H9 (cell line): ENCODE measurements at regions not wholly inside any gene's neighbourhood (a gene's known extent, or its start where the extent isn't known, plus 50 kb on each side); places are given as distances from the start of the nearest gene placed in this dataset.

Experiments used
- DNase-seq: peaks from one replicate; pipeline ENCODE4 v3.0.0-alpha.2; 2017
- H2AFZ ChIP-seq: one replicate; pipeline ENCODE4 v1.6.1; 2013; ENCODE audit warnings: mild to moderate bottlenecking, low read length, control low read depth, moderate library complexity
- H2AK5ac ChIP-seq: 2 replicates; pipeline ENCODE4 v1.6.1; 2013; ENCODE audit warnings: low read length, control low read depth, mixed read lengths; ENCODE audit not compliant: insufficient read length
- H2BK120ac ChIP-seq: one replicate; pipeline ENCODE4 v1.6.1; 2013; ENCODE audit warnings: low read depth, mild to moderate bottlenecking, low read length, control low read depth, inconsistent platforms; ENCODE audit not compliant: poor library complexity, severe bottlenecking
- H2BK12ac ChIP-seq: 2 replicates; pipeline ENCODE4 v1.6.1; 2013; ENCODE audit warnings: low read length, control low read depth, mixed read lengths, low read depth; ENCODE audit not compliant: insufficient read length
- H2BK15ac ChIP-seq: 2 replicates; pipeline ENCODE4 v1.6.1; 2013; ENCODE audit warnings: low read depth, low read length, control low read depth
- H2BK20ac ChIP-seq: one replicate; pipeline ENCODE4 v1.6.1; 2013; ENCODE audit warnings: low read depth, mild to moderate bottlenecking, low read length, control low read depth, inconsistent platforms; ENCODE audit not compliant: poor library complexity, severe bottlenecking
- H2BK5ac ChIP-seq: 2 replicates; pipeline ENCODE4 v1.6.1; 2013; ENCODE audit warnings: low read length, control low read depth, mixed read lengths; ENCODE audit not compliant: insufficient read length
- H3K14ac ChIP-seq: 2 replicates; pipeline ENCODE4 v1.6.1; 2013; ENCODE audit warnings: low read length, control low read depth; ENCODE audit not compliant: insufficient read depth
- H3K18ac ChIP-seq: 2 replicates; pipeline ENCODE4 v1.6.1; 2013; ENCODE audit warnings: low read depth, mild to moderate bottlenecking, mixed read lengths, low read length, control low read depth; ENCODE audit not compliant: insufficient read length
- H3K23ac ChIP-seq: 2 replicates; pipeline ENCODE4 v1.6.1; 2013; ENCODE audit warnings: low read length, control low read depth, mixed read lengths, low read depth; ENCODE audit not compliant: insufficient read length
- H3K23me2 ChIP-seq: 2 replicates; pipeline ENCODE4 v1.6.1; 2013; ENCODE audit warnings: low read depth, mild to moderate bottlenecking, mixed read lengths, low read length, control low read depth; ENCODE audit not compliant: insufficient read length, poor library complexity, severe bottlenecking
- H3K27ac ChIP-seq: 2 replicates; pipeline ENCODE4 v1.5.1; 2013; ENCODE audit warnings: low read length, control low read depth, mixed read lengths, low read depth; ENCODE audit not compliant: insufficient read length
- H3K27me3 ChIP-seq: 2 replicates; pipeline ENCODE4 v1.6.1; 2013; ENCODE audit warnings: low read length, control low read depth, inconsistent platforms; ENCODE audit not compliant: insufficient read depth
- H3K4ac ChIP-seq: 2 replicates; pipeline ENCODE4 v1.6.1; 2013; ENCODE audit warnings: low read depth, mild to moderate bottlenecking, control low read depth, inconsistent platforms, low read length, moderate library complexity
- H3K4me1 ChIP-seq: 2 replicates; pipeline ENCODE4 v1.6.1; 2013; ENCODE audit warnings: low read length, control low read depth, inconsistent platforms; ENCODE audit not compliant: insufficient read depth
- H3K4me2 ChIP-seq: 2 replicates; pipeline ENCODE4 v1.6.1; 2013; ENCODE audit warnings: low read length, control low read depth, mixed read lengths; ENCODE audit not compliant: insufficient read length, insufficient read depth
- H3K56ac ChIP-seq: 2 replicates; pipeline ENCODE4 v1.6.1; 2013; ENCODE audit warnings: low read depth, mild to moderate bottlenecking, mixed read lengths, low read length, control low read depth; ENCODE audit not compliant: insufficient read length
- H3K79me1 ChIP-seq: 2 replicates; pipeline ENCODE4 v1.6.1; 2013; ENCODE audit warnings: low read depth, mild to moderate bottlenecking, moderate library complexity, low read length, control low read depth, inconsistent platforms; ENCODE audit not compliant: insufficient read depth, poor library complexity, severe bottlenecking
- H3K79me2 ChIP-seq: 2 replicates; pipeline ENCODE4 v1.6.1; 2013; ENCODE audit warnings: low read length, control low read depth, inconsistent platforms; ENCODE audit not compliant: insufficient read depth
- H3K9ac ChIP-seq: 2 replicates; pipeline ENCODE4 v1.6.1; 2013; ENCODE audit warnings: low read length, control low read depth, mixed read lengths; ENCODE audit not compliant: insufficient read length; ENCODE audit errors: extremely low read depth
- H3K9me3 ChIP-seq: one replicate; pipeline ENCODE4 v1.6.1; 2013; ENCODE audit warnings: low read depth, low read length, inconsistent platforms; ENCODE audit not compliant: control insufficient read depth
- H3T11ph ChIP-seq: one replicate; pipeline ENCODE4 v1.6.1; 2013; ENCODE audit warnings: mild to moderate bottlenecking, low read length, control low read depth, inconsistent platforms
- H4K20me1 ChIP-seq: one replicate; pipeline ENCODE4 v1.6.1; 2013; ENCODE audit not compliant: control insufficient read depth, insufficient read length, insufficient read depth
- H4K5ac ChIP-seq: 2 replicates; pipeline ENCODE4 v1.6.1; 2013; ENCODE audit warnings: low read depth, mild to moderate bottlenecking, mixed read lengths, low read length, control low read depth; ENCODE audit not compliant: insufficient read length
- H4K8ac ChIP-seq: replicated peaks from 2 replicates; pipeline ENCODE4 v1.6.1; 2013; ENCODE audit warnings: low read length, control low read depth, mixed read lengths, low read depth; ENCODE audit not compliant: insufficient read length
- H4K91ac ChIP-seq: 2 replicates; pipeline ENCODE4 v1.6.1; 2013; ENCODE audit warnings: low read depth, mild to moderate bottlenecking, moderate library complexity, mixed read lengths, low read length, control low read depth; ENCODE audit not compliant: insufficient read length
- H3K27ac Mint-ChIP-seq, 3 experiments: 2 replicates in 2 of 3; 3 replicates in 1 of 3; pipeline ENCODE4 v1.8.0; 2020 to 2021; ENCODE audit warnings: mixed read lengths in 3 of 3, mild to moderate bottlenecking in 1 of 3, moderate library complexity in 1 of 3
- H3K27me3 Mint-ChIP-seq: 2 replicates; pipeline ENCODE4 v1.8.0; 2021; ENCODE audit warnings: low read depth, mild to moderate bottlenecking, moderate library complexity, mixed read lengths
- H3K36me3 Mint-ChIP-seq, 3 experiments: 2 replicates in 2 of 3; 3 replicates in 1 of 3; pipeline ENCODE4 v1.8.0; 2020 to 2021; ENCODE audit warnings: low read depth in 3 of 3, mixed read lengths in 3 of 3; ENCODE audit not compliant: insufficient read depth in 1 of 3
- H3K4me1 Mint-ChIP-seq, 2 experiments: 2 replicates each; pipeline ENCODE4 v1.8.0; 2020; ENCODE audit warnings: mixed read lengths in 2 of 2
- H3K4me3 Mint-ChIP-seq, 2 experiments: 2 replicates in 1 of 2; 3 replicates in 1 of 2; pipeline ENCODE4 v1.8.0; 2020 to 2021; ENCODE audit warnings: mild to moderate bottlenecking in 2 of 2, mixed read lengths in 2 of 2, moderate library complexity in 1 of 2
- H3K9me3 Mint-ChIP-seq, 2 experiments: 2 replicates in 1 of 2; 3 replicates in 1 of 2; pipeline ENCODE4 v1.8.0; 2020; ENCODE audit warnings: mild to moderate bottlenecking in 2 of 2, mixed read lengths in 2 of 2, moderate library complexity in 1 of 2
- WGBS: extraction: QIAGEN DNeasy Blood & Tissue Kit; methylation state at CpG from one replicate; pipeline ENCODE4 v1.1.7; 2013; ENCODE audit warnings: missing lambda C conversion rate, low lambda C conversion rate, mixed read lengths; ENCODE audit not compliant: insufficient read length; ENCODE audit errors: extremely low coverage; 5-methylcytosine and 5-hydroxymethylcytosine counted together
- TF ChIP-seq, protein P1 (sequence below): fragments of 200-600 bp; sonication (generic); conservative IDR thresholded peaks from 3 replicates; pipeline ENCODE4 v1.8.0; 2021; ENCODE audit warnings: antibody characterized with exemption, mild to moderate bottlenecking

DNA sequence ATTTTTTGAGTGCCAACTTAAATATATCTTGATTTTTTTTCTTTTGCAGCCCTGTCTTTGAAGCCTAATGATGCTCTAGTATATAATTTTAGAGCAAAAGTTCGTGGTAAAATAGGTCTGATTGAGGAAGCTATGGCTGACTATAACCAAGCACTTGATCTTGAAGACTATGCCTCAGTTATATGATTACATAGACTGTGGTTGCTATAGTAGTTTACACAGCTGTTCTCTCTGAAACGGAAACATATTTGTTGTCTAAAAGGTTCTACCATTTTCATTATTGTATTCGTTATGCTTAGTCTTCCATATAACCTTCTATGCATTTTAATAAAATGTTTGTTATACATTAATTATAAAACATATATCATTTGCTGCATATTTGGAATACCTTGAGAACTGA, 246.7 kb downstream of the TTC6 start:
- Histone ChIP-seq H3K18ac (no peak overlapping the region), H3K23me2 (no peaks in the 10 kb centered on the region), H3K4me2 (no peak overlapping the region), H3K79me2 (no peaks in the 10 kb centered on the region), H3T11ph (no peak overlapping the region), H3K4ac (no peak overlapping the region), H3K14ac (no peak overlapping the region), H2BK20ac (no peak overlapping the region), H2BK5ac (no peak overlapping the region), H3K79me1 (no peaks in the 10 kb centered on the region), H2BK15ac (no peak overlapping the region), H3K9me3 (no peaks in the 10 kb centered on the region), H3K23ac (no peak overlapping the region), H2AK5ac (no peak overlapping the region), H4K8ac (no peak overlapping the region), H3K56ac (no peak overlapping the region), H3K27me3 (no peaks in the 10 kb centered on the region), H4K5ac (no peak overlapping the region), H3K27ac (no peak overlapping the region), H3K9ac (no peak overlapping the region), H2BK120ac (no peak overlapping the region), H2BK12ac (no peak overlapping the region), H3K4me1 (no peaks in the 10 kb centered on the region), H2AFZ (no peak overlapping the region), H4K20me1 (no peaks in the 10 kb centered on the region), H4K91ac (no peak overlapping the region)
- Mint-ChIP-seq H3K36me3 (no peaks in the 10 kb centered on the region), H3K4me3 (no peak overlapping the region), H3K9me3 (peaks cover 3 to 12% of the 10 kb centered on the region in 2 experiments; a peak in 2 of 5 replicates), H3K27ac (no peak overlapping the region), H3K27me3 (peaks cover 6% of the 10 kb centered on the region), H3K4me1 (no peaks in the 10 kb centered on the region)
- TF ChIP-seq, protein P1, sequence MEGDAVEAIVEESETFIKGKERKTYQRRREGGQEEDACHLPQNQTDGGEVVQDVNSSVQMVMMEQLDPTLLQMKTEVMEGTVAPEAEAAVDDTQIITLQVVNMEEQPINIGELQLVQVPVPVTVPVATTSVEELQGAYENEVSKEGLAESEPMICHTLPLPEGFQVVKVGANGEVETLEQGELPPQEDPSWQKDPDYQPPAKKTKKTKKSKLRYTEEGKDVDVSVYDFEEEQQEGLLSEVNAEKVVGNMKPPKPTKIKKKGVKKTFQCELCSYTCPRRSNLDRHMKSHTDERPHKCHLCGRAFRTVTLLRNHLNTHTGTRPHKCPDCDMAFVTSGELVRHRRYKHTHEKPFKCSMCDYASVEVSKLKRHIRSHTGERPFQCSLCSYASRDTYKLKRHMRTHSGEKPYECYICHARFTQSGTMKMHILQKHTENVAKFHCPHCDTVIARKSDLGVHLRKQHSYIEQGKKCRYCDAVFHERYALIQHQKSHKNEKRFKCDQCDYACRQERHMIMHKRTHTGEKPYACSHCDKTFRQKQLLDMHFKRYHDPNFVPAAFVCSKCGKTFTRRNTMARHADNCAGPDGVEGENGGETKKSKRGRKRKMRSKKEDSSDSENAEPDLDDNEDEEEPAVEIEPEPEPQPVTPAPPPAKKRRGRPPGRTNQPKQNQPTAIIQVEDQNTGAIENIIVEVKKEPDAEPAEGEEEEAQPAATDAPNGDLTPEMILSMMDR, result no peak
- no CpG with 5 or more reads among the region's 3 CpGs for WGBS
- no peak for DNase-seq
